ENCODE measurements at regions not wholly inside any gene's neighbourhood (a gene's known extent, or its start where the extent isn't known, plus 50 kb on each side); places are given as distances from the start of the nearest gene placed in this dataset.

GRCh38 chr13:61123538-61124289, 291.9 kb downstream of the PCDH20 start:
- peaks cover 10% of the 10 kb centered on the region for H3K36me3 Mint-ChIP-seq

GRCh38 chr13:61113140-61113658, 302.4 kb downstream of the PCDH20 start:
- WGBS (ENCODE audit: insufficient coverage): 65% methylated on average over 3 of the region's 3 CpGs
- Mint-ChIP-seq H3K36me3 (no peaks in the 10 kb centered on the region), H3K9me3 (peaks cover 6 to 19% of the 10 kb centered on the region in 2 donors), H3K27ac (no peak overlapping the region), H3K27me3 (ENCODE audit: low read depth in 2 of 2) (no peaks in the 10 kb centered on the region), H3K4me3 (no peak overlapping the region), H3K4me1 (no peaks in the 10 kb centered on the region)
- no peaks in the 10 kb centered on the region for H3K36me3 ChIP-seq (ENCODE audit: control insufficient read depth, insufficient read depth, low read length)
- intact Hi-C loops (cut with micrococcal nuclease): no loop called here
- no peak for ATAC-seq
- H3K27me3 ChIP-seq (ENCODE audit: control insufficient read depth, insufficient read depth, low read length): no peaks in the 10 kb centered on the region
- peaks cover 15% of the 10 kb centered on the region for H3K9me3 ChIP-seq (ENCODE audit: control insufficient read depth, insufficient read depth, low read length)
- no peak overlapping the region for H3K4me3 ChIP-seq (ENCODE audit: low read length)
- no peak for TF ChIP-seq CTCF (IDR thresholded peaks at IDR 0.05)
- no peaks in the 10 kb centered on the region for H3K4me1 ChIP-seq (ENCODE audit: control insufficient read depth, insufficient read depth, low read length)
- no peak for DNase-seq
- no peak overlapping the region for H3K27ac ChIP-seq (ENCODE audit: low read length)

More at GRCh38 chr13:61123538-61124289, 291.9 kb downstream of the PCDH20 start:
- Histone ChIP-seq H3K4me1 (ENCODE audit: control insufficient read depth, insufficient read depth, low read length) (no peaks in the 10 kb centered on the region), H3K27ac (ENCODE audit: low read length) (no peak overlapping the region), H3K27me3 (ENCODE audit: control insufficient read depth, insufficient read depth, low read length) (no peaks in the 10 kb centered on the region), H3K36me3 (ENCODE audit: control insufficient read depth, insufficient read depth, low read length) (no peaks in the 10 kb centered on the region), H3K9me3 (ENCODE audit: control insufficient read depth, insufficient read depth, low read length) (no peaks in the 10 kb centered on the region), H3K4me3 (ENCODE audit: low read length) (no peak overlapping the region)
- H3K4me1 Mint-ChIP-seq: no peaks in the 10 kb centered on the region
- H3K27me3 Mint-ChIP-seq (ENCODE audit: low read depth in 2 of 2): no peaks in the 10 kb centered on the region
- ATAC-seq: no peak
- no peak for DNase-seq
- peaks cover 14 to 22% of the 10 kb centered on the region in 2 donors for H3K9me3 Mint-ChIP-seq
- H3K4me3 Mint-ChIP-seq: no peak overlapping the region
- H3K27ac Mint-ChIP-seq: no peak overlapping the region
- no peak for TF ChIP-seq CTCF (IDR thresholded peaks at IDR 0.05)
- 71% methylated on average over 4 of the region's 5 CpGs for WGBS (ENCODE audit: insufficient coverage)
- intact Hi-C loops (cut with micrococcal nuclease): no loop called here

GRCh38 chr13:61111529-61111928, 304.1 kb downstream of the PCDH20 start:
- Histone ChIP-seq H3K36me3 (ENCODE audit: control insufficient read depth, insufficient read depth, low read length) (no peaks in the 10 kb centered on the region), H3K27me3 (ENCODE audit: control insufficient read depth, insufficient read depth, low read length) (no peaks in the 10 kb centered on the region), H3K4me3 (ENCODE audit: low read length) (no peak overlapping the region), H3K9me3 (ENCODE audit: control insufficient read depth, insufficient read depth, low read length) (peaks cover 15% of the 10 kb centered on the region), H3K4me1 (ENCODE audit: control insufficient read depth, insufficient read depth, low read length) (no peaks in the 10 kb centered on the region), H3K27ac (ENCODE audit: low read length) (no peak overlapping the region)
- WGBS (ENCODE audit: insufficient coverage): no CpG with 5 or more reads among the region's 1 CpG
- no peaks in the 10 kb centered on the region for H3K36me3 Mint-ChIP-seq
- H3K4me3 Mint-ChIP-seq: no peak overlapping the region
- ATAC-seq (no peak), DNase-seq (no peak)
- no peak overlapping the region for H3K27ac Mint-ChIP-seq
- TF ChIP-seq CTCF (IDR thresholded peaks at IDR 0.05): no peak
- no peaks in the 10 kb centered on the region for H3K27me3 Mint-ChIP-seq (ENCODE audit: low read depth in 2 of 2)
- intact Hi-C loops (cut with micrococcal nuclease): no loop called here
- H3K4me1 Mint-ChIP-seq: no peaks in the 10 kb centered on the region
- H3K9me3 Mint-ChIP-seq: peaks cover 11 to 25% of the 10 kb centered on the region in 2 donors

Data from natural killer cell (primary cell).